ENCODE measurements at regions not wholly inside any gene's neighbourhood (a gene's known extent, or its start where the extent isn't known, plus 50 kb on each side); places are given as distances from the start of the nearest gene placed in this dataset.

DNA sequence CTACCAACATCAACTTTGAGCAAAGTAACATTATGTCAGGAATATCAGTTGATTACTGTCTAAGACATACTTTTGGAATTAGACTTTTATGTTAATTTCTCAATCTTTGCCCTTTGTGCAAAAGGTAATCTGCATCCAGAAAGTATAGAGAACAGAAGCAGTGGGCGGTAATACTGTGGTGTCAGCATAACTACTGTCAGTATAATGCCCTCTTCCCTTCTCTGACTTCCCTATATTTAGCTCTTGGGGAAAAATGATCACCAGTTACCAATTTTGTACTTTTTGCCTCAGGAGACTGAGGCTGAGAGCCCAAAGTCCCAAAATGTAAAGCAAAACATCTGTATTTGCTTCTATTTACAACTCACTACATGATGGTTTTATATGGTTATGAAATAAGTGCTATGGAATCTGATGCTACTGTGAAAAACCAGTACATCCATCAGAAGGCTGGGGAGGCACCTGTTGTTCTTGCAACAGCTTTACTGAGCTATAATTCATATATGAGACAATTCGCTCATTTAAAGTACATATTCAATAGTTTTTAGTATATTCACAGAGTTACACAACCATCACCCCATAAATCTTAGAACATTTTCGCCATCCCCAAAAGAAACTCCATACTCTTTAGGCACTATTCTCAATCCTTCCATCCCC, 51.3 kb upstream of the CD302 start:
- POLR2A ChIA-PET = no interaction called here
- no peak for DNase-seq (ENCODE audit: low spot score)
- CTCF ChIA-PET (ENCODE audit: unreplicated experiment) = no interaction called here
- no TSS peak for BruUV-seq (replicated peaks)
- H2AFZ ChIP-seq (ENCODE audit: low read length) = no peak overlapping the region
- no peak overlapping the region for H3K4me2 ChIP-seq (ENCODE audit: low read length)
- intact Hi-C loops (cut with micrococcal nuclease; ENCODE audit: unreplicated experiment) = no loop called here
- H3K9me3 ChIP-seq (ENCODE audit: low read length) = no peaks in the 10 kb centered on the region
- H3K79me2 ChIP-seq (ENCODE audit: insufficient read depth, low read depth, low read length) = no peaks in the 10 kb centered on the region
- no peak for TF ChIP-seq EZH2phosphoT487 (IDR thresholded peaks at IDR 0.05; ENCODE audit: borderline replicate concordance, low read depth, low read length)
- TF ChIP-seq, protein P1, sequence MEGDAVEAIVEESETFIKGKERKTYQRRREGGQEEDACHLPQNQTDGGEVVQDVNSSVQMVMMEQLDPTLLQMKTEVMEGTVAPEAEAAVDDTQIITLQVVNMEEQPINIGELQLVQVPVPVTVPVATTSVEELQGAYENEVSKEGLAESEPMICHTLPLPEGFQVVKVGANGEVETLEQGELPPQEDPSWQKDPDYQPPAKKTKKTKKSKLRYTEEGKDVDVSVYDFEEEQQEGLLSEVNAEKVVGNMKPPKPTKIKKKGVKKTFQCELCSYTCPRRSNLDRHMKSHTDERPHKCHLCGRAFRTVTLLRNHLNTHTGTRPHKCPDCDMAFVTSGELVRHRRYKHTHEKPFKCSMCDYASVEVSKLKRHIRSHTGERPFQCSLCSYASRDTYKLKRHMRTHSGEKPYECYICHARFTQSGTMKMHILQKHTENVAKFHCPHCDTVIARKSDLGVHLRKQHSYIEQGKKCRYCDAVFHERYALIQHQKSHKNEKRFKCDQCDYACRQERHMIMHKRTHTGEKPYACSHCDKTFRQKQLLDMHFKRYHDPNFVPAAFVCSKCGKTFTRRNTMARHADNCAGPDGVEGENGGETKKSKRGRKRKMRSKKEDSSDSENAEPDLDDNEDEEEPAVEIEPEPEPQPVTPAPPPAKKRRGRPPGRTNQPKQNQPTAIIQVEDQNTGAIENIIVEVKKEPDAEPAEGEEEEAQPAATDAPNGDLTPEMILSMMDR (conservative IDR thresholded peaks at IDR 0.05; ENCODE audit: low read length) = no peak
- no peaks in the 10 kb centered on the region for H3K9me2 ChIP-seq (ENCODE audit: insufficient read depth, low read length)
- H4K20me1 ChIP-seq (ENCODE audit: insufficient read depth, low read length) = no peaks in the 10 kb centered on the region
- H3K4me1 ChIP-seq (ENCODE audit: insufficient read depth, low read length, poor library complexity, severe bottlenecking) = no peaks in the 10 kb centered on the region
- H3K4me3 ChIP-seq (ENCODE audit: low read depth, low read length, poor library complexity, severe bottlenecking) = no peak overlapping the region
- H3K36me3 ChIP-seq (ENCODE audit: insufficient read depth, low read length) = no peaks in the 10 kb centered on the region
- H3K27ac ChIP-seq (ENCODE audit: low read depth, low read length, poor library complexity, severe bottlenecking) = no peak overlapping the region
